HG02852 (cell line): ENCODE measurements at regions not wholly inside any gene's neighbourhood (a gene's known extent, or its start where the extent isn't known, plus 50 kb on each side); places are given as distances from the start of the nearest gene placed in this dataset.
A peak's percentile ranks its signal among the peaks of the same experiment; 100 is the strongest.

ENCODE experiments used
- ATAC-seq: cut with Tn5 transposase; IDR thresholded peaks from one replicate; pipeline ENCODE4 v1.9.1; 2021; ENCODE audit warnings: mild to moderate bottlenecking, moderate library complexity; ENCODE audit not compliant: unreplicated experiment

DNA sequence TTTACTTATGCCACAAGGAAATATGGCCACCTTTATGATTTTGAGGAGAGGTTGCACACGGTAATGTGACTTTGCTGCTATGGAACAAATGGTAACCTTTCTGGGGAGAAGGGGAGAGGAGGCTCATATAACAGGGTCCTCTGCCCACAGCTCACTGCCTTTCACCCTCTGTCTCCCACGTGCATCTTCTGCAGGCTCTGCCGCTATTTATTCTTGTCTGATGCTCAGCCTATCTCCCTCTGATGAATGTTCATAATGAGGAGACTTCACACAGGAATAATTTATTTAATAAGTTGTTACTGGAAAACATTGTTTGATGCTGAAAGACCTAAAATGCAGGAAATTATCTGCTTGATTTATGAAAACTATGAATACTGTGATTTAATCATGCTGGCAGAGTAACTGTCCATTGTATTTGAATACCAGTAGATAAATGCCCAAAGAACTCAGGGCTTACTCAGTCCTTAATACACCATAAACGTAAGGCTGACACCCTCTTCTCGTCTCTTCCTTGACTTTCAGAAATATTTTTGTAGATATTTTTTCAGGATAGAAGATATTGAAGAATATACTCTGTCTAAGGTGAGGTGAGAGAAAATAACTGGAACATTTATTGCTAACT is 721.1 kb downstream of the QKI start:
- no peak for ATAC-seq

DNA sequence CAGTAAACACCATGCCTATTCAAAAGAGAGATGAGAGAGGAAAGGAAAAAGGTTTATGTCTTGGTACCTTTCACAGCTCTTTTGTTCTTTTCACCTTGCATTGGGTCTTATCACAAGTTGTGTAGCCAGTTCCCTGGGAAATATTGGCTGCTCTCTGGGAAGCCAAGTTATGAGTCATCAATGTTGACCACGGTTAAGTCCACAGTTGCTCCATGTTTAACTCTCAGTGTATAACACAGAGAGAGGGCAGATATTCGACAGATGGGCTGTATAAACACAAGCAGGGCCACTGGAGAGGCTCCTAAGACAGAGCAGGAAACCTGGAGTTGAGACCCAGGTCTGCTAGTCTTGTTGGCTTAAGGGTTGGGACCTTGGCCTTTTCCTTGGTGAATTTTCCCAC is 718.6 kb downstream of the QKI start:
- ATAC-seq: no peak

DNA sequence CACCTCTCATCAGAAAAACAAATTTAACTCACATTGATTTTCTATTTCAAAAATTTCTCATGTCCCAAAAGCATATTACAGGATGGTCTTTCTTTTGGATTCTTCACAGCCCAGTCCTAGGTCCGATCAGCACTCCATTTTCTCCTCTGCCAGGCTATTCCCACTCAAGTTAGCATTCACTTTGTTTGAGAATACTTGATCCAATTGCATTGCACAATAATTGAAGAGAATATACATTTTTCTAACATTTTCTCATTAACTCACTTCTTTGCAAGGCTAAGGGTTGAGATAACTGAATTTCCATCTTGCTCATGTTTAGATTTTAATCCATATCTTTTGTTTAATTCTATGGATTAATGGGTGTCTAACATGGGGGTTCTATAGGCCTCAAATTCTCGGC is 716.1 kb downstream of the QKI start:
- no peak for ATAC-seq

DNA sequence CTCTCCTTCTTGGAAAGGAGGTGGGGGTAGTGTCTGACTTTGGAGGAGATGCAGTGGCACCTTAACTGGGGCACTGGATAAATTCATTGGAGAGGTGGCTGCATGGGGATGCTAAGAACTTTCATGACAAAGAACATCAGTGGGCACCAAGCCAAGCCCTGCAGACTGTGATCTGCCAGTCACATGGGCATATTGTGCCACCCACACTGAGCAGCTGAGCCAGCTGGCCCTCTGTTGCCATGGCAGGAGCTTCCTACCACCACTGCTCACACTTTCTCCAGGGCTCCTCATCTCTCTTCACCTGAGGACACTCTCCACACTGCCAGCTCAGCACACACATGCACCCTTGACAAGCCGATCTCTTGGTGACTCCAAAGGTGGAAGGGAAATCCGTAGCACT is 715.6 kb downstream of the QKI start:
- no peak for ATAC-seq

- ATAC-seq: no peak
Observed at GRCh38 chr6:164129218-164129617, 714.7 kb downstream of the QKI start.

- ATAC-seq: no peak
Observed at GRCh38 chr6:164128101-164128500, 713.6 kb downstream of the QKI start.

DNA sequence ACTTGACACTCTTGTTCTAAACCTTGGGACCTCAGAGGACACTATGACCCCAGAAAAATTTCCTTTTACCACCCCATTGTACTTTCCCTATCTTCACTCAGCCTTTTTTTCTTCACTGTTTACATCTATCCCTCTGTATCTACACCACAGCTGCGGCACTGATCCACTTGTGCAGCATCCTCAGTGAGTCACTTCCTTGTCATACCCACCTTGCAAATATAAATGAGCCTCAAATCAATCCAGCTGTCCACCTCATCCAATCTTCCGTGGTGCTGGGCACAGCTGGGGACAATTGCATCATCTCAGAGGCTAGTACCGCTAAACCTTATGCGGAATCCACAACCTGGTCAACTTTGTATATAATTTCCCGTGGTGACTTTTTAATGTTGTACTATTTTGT is 710.5 kb downstream of the QKI start:
- no peak for ATAC-seq

DNA sequence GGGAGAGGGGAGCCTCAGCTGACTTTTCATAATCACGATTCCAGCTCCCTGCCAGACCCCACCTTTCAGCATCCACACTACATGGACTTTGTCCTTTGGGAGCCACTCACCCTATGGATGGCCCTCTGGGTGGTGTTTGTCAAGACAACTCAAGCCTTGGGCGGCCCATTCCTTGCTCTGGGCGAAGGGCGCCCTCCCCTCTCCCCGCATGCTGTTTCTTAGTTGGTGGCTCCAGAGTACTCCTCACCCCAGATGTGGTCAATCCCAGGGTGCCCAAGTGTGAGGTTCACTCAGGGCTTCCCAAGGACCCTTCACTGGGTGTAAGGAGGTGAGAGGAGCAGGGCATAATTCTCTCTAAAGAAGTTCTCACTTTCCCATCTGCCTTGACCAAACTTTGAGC is 710.0 kb downstream of the QKI start:
- no peak for ATAC-seq

GRCh38 chr6:164122109-164122508 is 707.6 kb downstream of the QKI start:
- no peak for ATAC-seq

- ATAC-seq: peak; percentile 70
Observed at GRCh38 chr6:164121527-164121926, 707.0 kb downstream of the QKI start.

DNA sequence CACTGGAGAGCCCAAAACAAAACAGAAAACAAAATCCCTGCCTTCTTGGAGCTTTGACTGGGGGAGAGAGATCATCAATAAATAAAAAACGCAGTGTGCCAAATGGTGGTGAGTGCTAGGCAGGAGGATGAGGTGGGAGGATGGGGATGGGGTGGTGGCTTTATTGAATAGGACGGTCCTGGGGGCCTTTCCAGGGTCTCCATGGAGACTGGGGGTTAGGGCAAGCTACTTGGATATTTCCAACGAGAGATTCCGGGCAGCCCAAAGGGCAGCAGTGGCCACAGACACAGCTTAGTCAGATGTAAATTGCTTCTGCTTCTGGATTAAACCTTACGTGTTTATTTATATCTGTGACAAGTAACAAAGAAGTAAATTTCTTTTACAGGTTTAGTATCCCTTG is 700.1 kb downstream of the QKI start:
- ATAC-seq: no peak

DNA sequence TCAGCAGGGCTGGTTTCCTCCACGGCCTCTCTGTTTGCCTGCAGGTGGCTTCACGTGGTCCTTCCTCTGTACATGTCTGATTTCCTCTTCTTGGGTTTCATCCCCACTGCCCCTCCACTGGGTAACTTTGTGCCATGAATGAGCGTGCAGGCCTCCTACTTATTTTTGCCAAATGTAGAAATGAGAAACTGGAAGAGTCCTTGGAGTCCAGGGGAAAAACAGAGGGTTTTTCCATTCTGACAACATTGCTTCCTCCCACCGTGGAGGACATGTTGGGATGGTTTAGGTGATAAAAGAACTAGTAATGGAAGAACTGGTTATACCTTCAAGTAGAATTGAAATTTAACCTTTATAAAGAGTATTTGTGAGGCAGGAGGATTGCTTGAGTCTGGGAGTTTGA is 699.5 kb downstream of the QKI start:
- no peak for ATAC-seq

GRCh38 chr6:164113637-164114036 is 699.1 kb downstream of the QKI start:
- ATAC-seq: no peak

GRCh38 chr6:164109770-164110140 is 695.2 kb downstream of the QKI start:
- ATAC-seq: no peak

DNA sequence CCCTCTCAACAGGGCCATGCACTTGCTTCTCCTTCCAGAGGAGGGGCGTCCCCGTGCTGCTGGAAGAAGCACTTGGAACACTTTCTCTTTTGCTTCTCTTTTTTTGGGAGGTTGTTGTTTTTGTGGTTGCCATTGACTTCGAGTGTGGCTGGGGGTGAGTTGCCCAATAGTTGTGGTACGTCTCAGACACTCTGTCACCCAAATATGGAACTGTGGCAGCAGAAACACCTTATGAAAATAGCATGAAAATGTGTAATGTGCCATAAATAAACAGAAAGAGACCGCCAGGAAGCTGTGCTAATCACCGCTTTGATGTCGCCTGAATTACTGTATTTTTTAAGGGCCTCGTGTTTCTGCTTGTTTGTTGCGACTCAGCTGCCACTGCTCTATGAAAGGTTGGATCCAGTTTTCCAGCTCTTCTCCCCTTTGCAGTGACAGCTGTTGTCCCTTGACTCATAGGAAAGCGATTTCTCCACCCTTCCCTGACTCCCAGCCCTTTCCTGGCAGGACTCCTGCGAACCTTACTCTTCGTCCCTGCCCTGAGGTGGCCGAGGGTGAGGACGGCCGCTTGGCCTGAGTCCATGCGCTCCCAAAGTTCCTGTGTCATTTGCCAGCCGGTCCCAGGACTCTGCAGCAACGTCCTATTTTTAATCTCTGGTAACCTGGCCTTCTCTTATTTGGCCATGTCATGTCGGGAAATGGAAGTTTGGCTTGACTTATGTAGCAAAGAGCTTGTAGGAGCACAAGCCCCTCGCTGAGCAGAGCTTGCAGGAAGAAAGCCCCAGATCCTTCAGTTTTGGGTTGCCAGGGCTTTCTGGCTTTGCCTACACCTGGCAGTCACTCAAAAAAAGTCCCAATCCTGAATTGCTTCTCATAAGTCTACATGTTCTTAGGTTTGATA is 694.6 kb downstream of the QKI start:
- peak; percentile 48 for ATAC-seq

DNA sequence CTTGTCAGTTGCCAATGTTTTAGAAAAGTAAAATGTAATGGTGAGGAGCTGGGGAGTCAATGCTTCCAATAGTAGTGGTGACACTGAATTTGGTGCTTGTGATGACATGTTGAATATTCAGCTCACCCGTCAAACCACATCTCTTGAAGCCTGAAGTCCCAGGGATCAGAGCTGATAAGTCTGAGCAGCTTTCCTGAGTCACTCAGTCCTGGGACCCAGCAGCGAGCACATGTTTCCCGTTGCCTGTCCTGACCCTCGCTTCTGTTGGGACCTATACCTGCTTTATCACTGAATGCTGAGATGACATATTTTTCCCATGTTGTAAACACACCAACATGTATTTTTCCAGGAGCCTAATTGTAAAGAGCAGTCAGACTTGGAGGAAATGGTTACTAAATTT is 693.6 kb downstream of the QKI start:
- ATAC-seq: no peak

DNA sequence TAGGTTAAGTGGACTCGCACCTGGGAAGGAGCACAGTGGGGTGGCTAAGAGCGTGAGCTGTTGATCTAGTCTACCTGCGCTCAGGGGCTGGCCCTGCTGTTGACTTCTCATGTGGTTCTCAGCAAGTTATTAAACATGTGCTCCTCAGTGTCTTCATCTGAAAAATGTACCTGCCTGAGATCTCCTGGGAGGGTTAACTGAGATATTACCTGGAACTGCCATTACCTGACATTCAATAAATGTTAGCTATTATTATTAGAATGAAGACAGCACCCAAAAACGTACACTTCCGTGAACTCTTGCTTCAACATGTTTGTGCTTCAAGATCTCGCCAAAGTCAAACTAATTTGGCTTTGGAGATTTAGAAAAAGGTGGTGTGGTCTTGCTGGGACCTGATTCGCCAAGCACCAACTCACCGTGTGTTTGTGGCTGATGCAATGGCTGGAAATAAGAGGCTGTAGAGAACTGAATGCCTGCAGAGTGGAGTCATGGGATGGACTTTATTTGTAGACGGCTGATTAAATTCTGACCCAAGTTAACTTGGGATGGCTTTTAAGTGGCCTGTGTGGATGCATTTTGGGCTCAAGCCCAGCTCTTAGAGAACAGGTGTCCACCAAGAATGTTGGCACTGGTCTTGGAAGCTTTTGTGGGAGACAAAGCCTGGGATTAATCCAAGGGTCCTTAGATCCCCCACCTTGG is 692.9 kb downstream of the QKI start:
- no peak for ATAC-seq

- ATAC-seq: no peak
Observed at GRCh38 chr6:164106345-164106769, 691.8 kb downstream of the QKI start.

GRCh38 chr6:164105705-164106104 is 691.2 kb downstream of the QKI start:
- no peak for ATAC-seq

DNA sequence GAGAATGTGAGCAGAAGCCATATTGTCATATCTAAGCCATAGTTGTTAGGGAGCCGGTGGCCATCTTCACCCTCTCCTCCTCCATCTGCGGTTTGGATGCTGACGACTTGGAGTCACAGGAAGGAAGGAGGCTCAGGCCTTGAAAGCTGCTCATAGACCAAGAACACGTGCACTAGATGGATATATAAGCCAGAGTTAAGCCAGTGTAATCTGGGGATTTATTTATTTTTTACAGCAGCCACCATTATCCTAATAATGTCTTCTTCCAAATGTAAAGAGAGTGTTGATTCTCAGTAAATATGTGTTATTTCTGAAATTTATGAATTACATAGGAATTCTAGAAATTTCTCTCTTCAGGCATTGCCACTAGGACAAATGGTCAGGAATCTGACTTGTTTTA is 689.9 kb downstream of the QKI start:
- no peak for ATAC-seq

- ATAC-seq: no peak
Observed at GRCh38 chr6:164102693-164103092, 688.2 kb downstream of the QKI start.

GRCh38 chr6:164101859-164102258 is 687.3 kb downstream of the QKI start:
- no peak for ATAC-seq
